Renal cortical epithelial cell (primary cell): ENCODE measurements at regions not wholly inside any gene's neighbourhood (a gene's known extent, or its start where the extent isn't known, plus 50 kb on each side); places are given as distances from the start of the nearest gene placed in this dataset.
"Not testable (repeated sequence)": the region's sequence is repeated elsewhere in the genome, so short reads cannot be mapped to it uniquely, and the experiment has no call there.

ENCODE experiments used
- DNase-seq: peaks from one replicate; pipeline ENCODE4 v3.0.0-alpha.2; 2011; ENCODE audit warnings: low read depth

DNA sequence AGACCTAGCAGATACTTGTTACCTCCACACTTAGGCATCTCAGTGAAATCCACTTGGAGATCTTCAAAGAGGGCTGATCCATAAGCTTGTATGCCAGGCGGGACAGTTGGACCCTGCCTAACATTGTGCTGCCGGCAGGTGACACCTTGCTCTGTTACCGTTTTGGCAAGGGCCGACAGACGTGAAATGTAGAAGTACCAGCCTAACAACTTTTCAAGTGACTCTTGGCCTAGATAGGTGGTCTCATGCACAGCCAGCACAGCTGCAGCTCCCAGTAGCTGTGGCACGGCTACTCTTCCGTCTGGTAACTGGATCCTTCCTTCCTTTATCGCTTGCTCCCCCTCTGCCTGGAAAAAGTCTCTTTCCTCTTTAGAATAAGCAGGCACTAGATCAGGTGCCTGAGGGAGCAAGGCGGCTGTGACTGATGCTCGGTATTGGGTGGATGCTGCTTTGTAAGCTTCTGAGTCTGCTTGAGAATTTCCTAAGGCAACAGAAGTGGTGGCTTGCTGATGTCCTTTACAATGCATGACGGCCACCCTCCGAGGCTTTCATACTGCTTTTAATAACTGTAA is 713.5 kb downstream of the AMY1C start:
- no peak for DNase-seq

DNA sequence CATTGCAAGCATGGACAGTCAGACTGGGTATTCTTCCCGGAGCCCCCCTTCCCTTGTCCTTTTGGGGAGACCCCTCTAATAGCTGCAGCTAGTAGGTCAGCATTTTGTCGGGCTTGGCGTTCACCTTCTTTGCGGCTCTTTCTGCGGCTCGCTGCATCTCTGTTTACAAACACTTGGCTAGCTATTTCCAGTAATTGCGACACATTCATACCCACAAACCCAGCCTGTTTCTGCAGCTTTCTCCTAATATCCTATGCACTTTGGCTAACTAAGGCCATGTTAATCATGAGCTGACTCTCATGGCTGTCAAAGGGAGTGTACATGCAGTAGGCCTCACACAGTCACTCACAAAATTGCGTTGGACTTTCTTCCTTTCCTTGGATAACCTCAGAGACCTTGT is 716.4 kb downstream of the AMY1C start:
- no peak for DNase-seq

GRCh38 chr1:104467590-104467989 is 717.9 kb downstream of the AMY1C start:
- no peak for DNase-seq

DNA sequence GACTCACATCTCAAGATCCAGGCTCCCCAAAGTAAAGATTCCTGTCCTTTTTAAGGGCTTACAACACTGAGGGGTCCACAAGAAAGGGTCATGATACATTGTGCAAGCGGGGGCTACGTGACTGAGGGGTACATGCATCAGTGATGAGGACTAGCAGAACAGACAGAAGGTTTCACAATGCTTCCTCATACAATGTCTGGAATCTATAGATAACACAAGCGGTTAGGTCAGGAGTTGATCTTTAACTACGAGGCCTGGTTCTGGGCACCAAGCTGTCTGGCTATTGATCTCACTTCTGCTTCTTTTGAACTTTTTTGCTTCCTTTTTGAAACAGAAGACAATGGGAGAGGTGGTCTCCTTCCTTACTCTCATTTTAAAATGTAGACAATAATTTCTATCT is 718.6 kb downstream of the AMY1C start:
- no peak for DNase-seq

DNA sequence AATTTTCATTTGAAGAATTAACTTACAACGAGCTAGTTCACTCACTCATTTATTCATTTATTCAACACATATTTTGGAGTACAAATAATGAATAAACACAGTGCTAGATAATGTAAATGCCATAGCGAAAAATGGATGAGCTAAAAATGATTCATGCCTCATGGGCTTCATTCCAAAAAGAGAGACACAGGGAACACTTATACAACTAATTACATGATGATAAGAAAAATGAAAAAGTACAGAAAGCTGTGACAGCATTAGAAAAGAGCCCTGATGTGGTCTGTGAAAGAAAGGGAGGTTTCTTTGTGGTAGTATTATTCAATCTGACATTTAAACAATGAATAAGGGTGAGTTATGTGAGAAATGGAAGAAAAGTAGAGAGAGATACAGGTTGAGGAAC is 726.4 kb downstream of the AMY1C start:
- no peak for DNase-seq

GRCh38 chr1:104488296-104489015 is 738.8 kb downstream of the AMY1C start:
- DNase-seq, result no peak

DNA sequence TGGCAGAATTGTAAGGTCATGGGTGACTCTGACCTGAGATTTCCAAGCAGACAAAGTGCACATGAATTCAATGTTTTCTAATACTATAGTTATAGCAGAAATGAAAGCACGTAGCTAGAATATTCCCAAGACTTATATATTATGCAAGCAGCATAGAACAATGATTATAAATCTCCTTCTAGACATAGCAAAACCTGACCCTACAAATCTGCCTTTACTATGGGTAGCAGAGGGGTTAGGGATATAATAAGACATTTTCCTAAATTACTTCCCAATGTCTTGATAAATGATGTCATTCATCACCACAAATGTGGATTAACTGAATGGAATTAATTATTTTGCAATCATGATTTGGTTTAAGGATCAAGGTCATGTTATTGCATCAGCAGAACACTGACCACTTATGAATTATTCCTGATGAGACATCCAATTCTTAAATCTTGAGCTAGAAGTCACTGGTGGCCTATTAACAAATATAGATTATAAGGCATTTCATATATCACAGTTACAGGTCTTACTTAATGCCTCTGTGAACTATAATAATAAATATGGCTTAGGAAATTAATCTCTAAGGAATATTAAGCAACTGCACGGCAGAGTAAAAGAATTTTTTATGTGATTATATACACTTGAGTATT is 776.6 kb downstream of the AMY1C start:
- DNase-seq, result no peak

GRCh38 chr1:104531990-104532389 is 782.3 kb downstream of the AMY1C start:
- no peak for DNase-seq

DNA sequence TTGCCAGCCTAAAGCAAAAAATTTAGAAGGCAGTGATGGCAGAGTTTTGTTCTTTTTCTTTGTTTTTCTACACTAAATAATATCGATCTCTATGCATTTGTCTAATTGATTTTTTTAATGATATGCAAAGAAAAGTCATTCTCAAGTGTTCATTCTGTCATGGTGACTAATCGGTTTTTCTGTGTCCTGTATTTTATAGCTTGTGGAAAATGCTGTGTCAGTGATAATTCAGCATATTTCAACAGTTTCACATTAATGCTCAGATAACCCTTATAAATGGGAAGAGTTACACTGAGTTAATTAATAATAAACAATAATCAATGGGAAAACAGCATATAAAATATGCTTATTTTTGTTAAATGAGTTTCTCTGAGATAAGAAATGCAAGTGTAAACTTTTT is 824.9 kb downstream of the AMY1C start:
- no peak for DNase-seq

DNA sequence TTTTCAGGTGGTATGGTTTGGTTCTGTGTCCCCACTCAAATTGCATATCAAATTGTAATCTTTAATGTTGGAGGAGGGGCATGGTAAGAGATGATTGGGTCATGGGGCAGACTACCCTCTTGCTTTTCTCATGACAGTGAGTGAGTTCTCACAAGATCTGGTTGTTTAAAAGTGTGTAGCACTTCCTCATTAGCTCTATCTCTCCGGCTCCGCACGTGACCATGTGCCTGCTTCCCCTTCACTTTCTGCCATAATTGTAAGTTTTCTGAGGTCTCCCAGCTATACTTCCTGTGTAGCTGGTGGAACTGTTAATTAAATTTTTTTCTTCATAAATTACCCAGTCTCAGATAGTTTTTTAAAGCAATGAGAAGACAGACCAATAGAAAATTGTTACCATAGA is 843.2 kb downstream of the AMY1C start:
- no peak for DNase-seq

- DNase-seq, result no peak
Measured at GRCh38 chr1:104593413-104594187, 843.9 kb downstream of the AMY1C start.

- DNase-seq, result no peak
Measured at GRCh38 chr1:104617474-104617873, 867.8 kb downstream of the AMY1C start.

GRCh38 chr1:104621221-104621620 is 871.5 kb downstream of the AMY1C start:
- no peak for DNase-seq

DNA sequence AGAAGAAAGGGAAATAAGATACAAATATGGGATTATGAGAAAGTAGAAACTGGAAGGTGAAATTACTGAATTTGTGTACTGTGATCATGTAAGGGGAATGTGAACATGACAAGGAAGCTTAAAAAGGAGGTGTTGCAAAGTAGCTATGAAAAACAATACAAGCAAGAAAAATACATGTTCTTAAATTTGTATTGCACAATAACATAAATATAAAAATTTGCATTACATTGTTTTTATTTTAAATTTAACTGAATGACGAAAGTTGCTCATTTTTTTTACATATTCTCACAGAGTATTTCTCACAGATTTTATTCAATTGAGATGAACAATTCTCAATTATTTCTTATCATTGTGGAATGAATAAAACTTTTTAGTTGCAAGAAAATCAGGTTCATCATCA is 874.8 kb downstream of the AMY1C start:
- DNase-seq, result no peak

DNA sequence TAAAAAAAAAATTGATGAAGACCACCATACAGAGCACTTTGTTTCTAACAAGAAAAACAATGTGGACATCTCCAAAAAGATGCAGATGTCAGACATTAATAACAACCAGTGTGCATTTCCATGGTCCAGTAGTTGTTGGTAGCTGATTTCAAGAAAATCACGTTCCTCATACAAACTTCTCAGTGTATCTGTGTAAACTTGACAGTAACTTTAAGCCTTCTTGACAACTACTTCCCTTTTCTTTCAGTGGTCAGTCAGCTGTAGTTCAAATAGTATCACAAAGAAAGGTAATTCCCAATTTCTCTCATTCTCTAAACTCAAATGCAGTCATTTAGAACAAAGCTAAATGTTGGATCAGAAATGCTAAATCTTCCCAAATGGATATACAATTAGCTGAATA is 879.9 kb downstream of the AMY1C start:
- no peak for DNase-seq

DNA sequence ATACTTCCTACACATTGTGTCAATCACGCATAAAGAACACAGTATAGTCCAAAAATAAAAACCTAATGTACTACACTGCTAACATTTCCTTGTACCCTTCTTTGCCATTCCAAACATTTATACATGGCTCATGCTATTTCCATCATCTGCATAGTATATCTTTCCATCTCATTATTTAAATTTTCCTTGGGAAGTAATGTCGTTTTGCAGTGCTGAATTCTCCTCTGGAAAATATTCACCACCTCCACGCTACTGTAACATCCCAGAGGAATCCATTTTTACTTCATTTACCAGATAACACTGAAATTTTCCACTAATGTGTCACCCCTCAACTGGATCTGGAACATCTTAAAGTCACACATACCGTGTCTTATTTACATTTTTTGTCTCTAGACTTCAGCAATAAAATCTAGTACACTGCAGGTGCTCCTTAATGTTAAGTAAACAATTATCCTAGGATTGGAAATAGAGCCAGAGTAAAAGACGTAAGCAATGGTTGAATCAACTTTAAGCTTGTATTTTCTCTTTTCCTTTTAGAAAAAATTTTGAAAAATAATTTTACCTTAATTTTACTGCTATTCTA is 881.0 kb downstream of the AMY1C start:
- DNase-seq, result no peak

DNA sequence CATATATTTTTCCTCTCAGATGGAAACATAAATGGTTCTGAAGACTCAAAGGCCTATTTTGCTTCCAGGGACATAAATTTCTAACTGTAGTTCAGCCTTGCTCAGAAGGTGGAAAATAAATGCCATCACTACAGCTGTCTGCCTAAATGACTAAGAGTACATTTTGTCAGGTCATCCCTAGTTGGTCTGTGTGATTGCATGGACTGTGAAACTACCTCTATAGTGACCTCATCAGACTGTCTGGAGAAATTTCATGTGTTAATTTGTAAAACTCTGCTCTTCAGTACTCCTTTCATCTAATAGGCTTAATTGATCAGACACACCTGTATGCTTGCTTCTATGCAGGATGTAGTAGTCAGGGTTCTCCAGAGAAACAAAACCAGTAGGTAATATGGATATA is 886.9 kb downstream of the AMY1C start:
- DNase-seq, result no peak

- DNase-seq, result no peak
Measured at GRCh38 chr1:104646233-104646632, 896.5 kb downstream of the AMY1C start.

DNA sequence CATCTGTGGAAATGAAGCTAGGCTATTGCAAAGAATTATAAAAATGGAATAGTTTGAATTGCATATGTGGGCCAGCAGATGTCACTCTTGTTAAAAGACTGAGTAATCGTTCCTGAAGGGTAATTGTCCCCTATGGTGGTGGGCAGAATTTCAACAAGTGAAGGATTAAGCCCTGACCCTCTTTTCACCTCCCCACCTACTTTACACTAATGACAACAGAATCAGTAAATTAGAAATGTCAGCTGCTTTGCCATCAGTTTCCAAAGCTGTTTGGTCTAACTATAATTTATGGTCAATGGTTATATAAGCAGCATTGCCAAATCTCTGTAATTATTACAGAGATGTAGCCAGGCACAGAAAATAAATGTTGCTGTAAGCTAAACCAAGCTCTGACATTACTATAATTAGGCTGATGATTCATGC is 898.6 kb downstream of the AMY1C start:
- DNase-seq, result peak; percentile 1

DNA sequence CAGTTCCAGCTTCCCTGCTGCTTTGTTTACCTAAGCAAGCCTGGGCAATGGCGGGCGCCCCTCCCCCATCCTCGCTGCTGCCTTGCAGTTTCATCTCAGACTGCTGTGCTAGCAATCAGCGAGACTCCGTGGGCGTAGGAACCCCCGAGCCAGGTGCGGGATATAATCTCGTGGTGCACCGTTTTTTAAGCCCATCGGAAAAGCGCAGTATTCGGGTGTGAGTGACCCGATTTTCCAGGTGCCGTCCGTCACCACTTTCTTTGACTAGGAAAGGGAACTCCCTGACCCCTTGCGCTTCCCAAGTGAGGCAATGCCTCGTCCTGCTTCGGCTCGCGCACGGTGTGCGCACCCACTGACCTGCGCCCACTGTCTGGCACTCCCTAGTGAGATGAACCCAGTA is 914.7 kb downstream of the AMY1C start:
- not testable (repeated sequence) for DNase-seq

GRCh38 chr1:104665300-104665699 is 915.6 kb downstream of the AMY1C start:
- DNase-seq, result no peak

DNA sequence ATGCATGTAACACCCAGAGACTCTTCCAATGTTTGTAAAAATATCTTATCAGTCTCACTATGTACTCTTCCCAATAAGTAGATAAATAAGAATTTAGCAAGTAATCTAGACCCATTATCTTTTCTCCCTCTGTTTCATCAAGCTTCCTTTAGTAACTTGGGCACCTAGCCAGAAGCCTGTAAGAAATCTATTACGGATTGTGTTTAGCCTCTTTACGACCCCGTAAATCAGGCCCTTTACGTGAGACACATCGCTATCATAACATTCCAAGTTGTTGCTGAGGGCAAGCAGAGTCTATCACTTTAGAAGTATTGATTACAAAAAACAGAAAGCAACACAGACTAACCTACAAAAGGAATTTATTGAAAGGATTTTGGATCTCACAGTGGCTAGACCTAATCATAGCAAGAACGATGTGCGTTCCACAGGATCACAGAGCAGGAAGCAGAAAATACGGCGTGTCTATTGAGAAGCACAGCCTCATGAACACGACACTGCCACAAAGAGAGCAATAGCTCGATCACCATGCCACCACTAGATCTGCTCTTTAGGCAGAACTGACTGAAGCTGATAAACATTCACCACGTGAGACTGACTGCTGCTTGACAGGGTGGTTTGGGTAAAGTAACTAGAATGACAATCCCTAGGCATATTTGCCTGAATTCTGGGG is 922.1 kb downstream of the AMY1C start:
- DNase-seq, result no peak
